ENCODE measurements at regions not wholly inside any gene's neighbourhood (a gene's known extent, or its start where the extent isn't known, plus 50 kb on each side); places are given as distances from the start of the nearest gene placed in this dataset.

GRCh38 chr2:228649447-228649846 lies 468.0 kb upstream of the SPHKAP start:
- DNase-seq = no peak

- no peak for DNase-seq
Observed at GRCh38 chr2:228648541-228648940, 467.1 kb upstream of the SPHKAP start.

GRCh38 chr2:228646061-228646460 lies 464.6 kb upstream of the SPHKAP start:
- DNase-seq = no peak

- DNase-seq = no peak
Observed at GRCh38 chr2:228644199-228644598, 462.7 kb upstream of the SPHKAP start.

- DNase-seq = no peak
Observed at GRCh38 chr2:228642861-228643260, 461.4 kb upstream of the SPHKAP start.

GRCh38 chr2:228630786-228631185 lies 449.3 kb upstream of the SPHKAP start:
- no peak for DNase-seq

- no peak for DNase-seq
Observed at GRCh38 chr2:228629251-228629650, 447.8 kb upstream of the SPHKAP start.

- no peak for DNase-seq
Observed at GRCh38 chr2:228628682-228629081, 447.2 kb upstream of the SPHKAP start.

- no peak for DNase-seq
Observed at GRCh38 chr2:228627510-228627909, 446.0 kb upstream of the SPHKAP start.

GRCh38 chr2:228625481-228625880 lies 444.0 kb upstream of the SPHKAP start:
- no peak for DNase-seq

GRCh38 chr2:228624733-228625132 lies 443.2 kb upstream of the SPHKAP start:
- DNase-seq = no peak

GRCh38 chr2:228615496-228615895 lies 434.0 kb upstream of the SPHKAP start:
- no peak for DNase-seq

- DNase-seq = no peak
Observed at GRCh38 chr2:228614741-228615140, 433.3 kb upstream of the SPHKAP start.

- peak; percentile 48 for DNase-seq
Observed at GRCh38 chr2:228613133-228613850, 431.8 kb upstream of the SPHKAP start.

GRCh38 chr2:228611171-228611570 lies 429.7 kb upstream of the SPHKAP start:
- DNase-seq = no peak

- no peak for DNase-seq
Observed at GRCh38 chr2:228602288-228602687, 420.8 kb upstream of the SPHKAP start.

- no peak for DNase-seq
Observed at GRCh38 chr2:228600265-228600664, 418.8 kb upstream of the SPHKAP start.

- DNase-seq = no peak
Observed at GRCh38 chr2:228599781-228600180, 418.3 kb upstream of the SPHKAP start.

- no peak for DNase-seq
Observed at GRCh38 chr2:228599297-228599696, 417.8 kb upstream of the SPHKAP start.

- no peak for DNase-seq
Observed at GRCh38 chr2:228597032-228597431, 415.5 kb upstream of the SPHKAP start.

- no peak for DNase-seq
Observed at GRCh38 chr2:228594012-228594411, 412.5 kb upstream of the SPHKAP start.

GRCh38 chr2:228592925-228593324 lies 411.4 kb upstream of the SPHKAP start:
- no peak for DNase-seq

- DNase-seq = no peak
Observed at GRCh38 chr2:228590681-228591080, 409.2 kb upstream of the SPHKAP start.

GRCh38 chr2:228589115-228589514 lies 407.6 kb upstream of the SPHKAP start:
- DNase-seq = no peak

GRCh38 chr2:228581731-228582130 lies 400.2 kb upstream of the SPHKAP start:
- no peak for DNase-seq

All from NCI-H748 treated with DMSO at 0.1 percent for 48 hours (cell line).